HCT116 (cell line): ENCODE measurements at regions not wholly inside any gene's neighbourhood (a gene's known extent, or its start where the extent isn't known, plus 50 kb on each side); places are given as distances from the start of the nearest gene placed in this dataset.

ENCODE experiments used
- ATAC-seq: fragments of 200-7000 bp; cut with Tn5 transposase; 2 replicates; pipeline ENCODE4 v1.9.1; 2020; ENCODE audit warnings: mild to moderate bottlenecking, moderate library complexity
- BruUV-seq: library from RNA; stranded (reverse); fragments of 400-500 nt; replicated peaks from 2 replicates; lab custom pipeline; 2021; lab: Mats Ljungman, UMichigan
- CTCF ChIA-PET: fragments of 300-600 bp; sonication (Branson Sonifier 250); formaldehyde crosslinking; loops from one replicate; lab custom pipeline; 2021; ENCODE audit warnings: antibody characterized with exemption; lab: Charles Lee
- POLR2A ChIA-PET: fragments of 300-600, 350-600 bp; sonication (Branson Sonifier 250); formaldehyde crosslinking; loops from one replicate; lab custom pipeline; 2021; ENCODE audit warnings: antibody characterized with exemption; lab: Charles Lee
- RAD21 ChIA-PET, 2 experiments: fragments of 300-600 bp; sonication (Branson Sonifier 250); formaldehyde crosslinking; loops; one replicate each; lab custom pipeline; 2023; ENCODE audit warnings: low total read pairs in 2 of 2; ENCODE audit not compliant: uncharacterized antibody in 2 of 2, unreplicated experiment in 2 of 2, low non-redundant PET in 1 of 2; lab: Charles Lee
- DNase-seq: peaks from one replicate; pipeline ENCODE4 v3.0.0-alpha.2; 2010; ENCODE audit warnings: low read depth, low spot score
- H2AFZ ChIP-seq: fragments of 200-600 bp; shearing (Covaris generic), sonication (generic); 2 replicates; pipeline ENCODE4 v1.6.1; 2017; ENCODE audit warnings: low read depth, mixed run types, mixed read lengths, antibody characterized with exemption, low read length; ENCODE audit not compliant: poor library complexity, severe bottlenecking
- H3K27ac ChIP-seq: 2 replicates; pipeline ENCODE4 v1.5.1; 2012; ENCODE audit warnings: low read depth, low read length
- H3K27me3 ChIP-seq: fragments of 200-600 bp; sonication (generic); 2 replicates; pipeline ENCODE4 v1.6.1; 2016; ENCODE audit warnings: mixed run types, low read length, mixed read lengths; ENCODE audit not compliant: insufficient read depth
- H3K36me3 ChIP-seq, 2 experiments: fragments of 200-500 bp in 1 of 2; fragments of 200-600 bp in 1 of 2; sonication (Bioruptor generic) in 1 of 2; sonication (generic) in 1 of 2; 2 replicates each; pipeline versions ENCODE4 v1.5.1 to v1.6.1; 2014 to 2016; ENCODE audit warnings: low read length in 2 of 2, inconsistent platforms in 1 of 2, mixed read lengths in 1 of 2, mixed run types in 1 of 2; ENCODE audit not compliant: insufficient read depth in 2 of 2, control insufficient read depth in 1 of 2
- H3K4me1 ChIP-seq, 2 experiments: fragments of 200-600 bp in 1 of 2; sonication (generic) in 1 of 2; 2 replicates each; pipeline versions ENCODE4 v1.5.1 to v1.6.1; 2012 to 2017; ENCODE audit warnings: low read length in 2 of 2, inconsistent platforms in 1 of 2, mild to moderate bottlenecking in 1 of 2, mixed read lengths in 1 of 2, mixed run types in 1 of 2, moderate library complexity in 1 of 2; ENCODE audit not compliant: insufficient read depth in 2 of 2, control insufficient read depth in 1 of 2
- H3K4me2 ChIP-seq: fragments of 200-600 bp; sonication (generic); 2 replicates; pipeline ENCODE4 v1.6.1; 2017; ENCODE audit warnings: mixed run types, low read length, mixed read lengths
- H3K4me3 ChIP-seq, 2 experiments: fragments of 200-600 bp in 1 of 2; sonication (generic) in 1 of 2; replicated peaks in 1 of 2; 2 replicates each; pipeline ENCODE4 v1.5.1; 2011 to 2016; ENCODE audit warnings: low read length in 2 of 2, control low read depth in 1 of 2, low read depth in 1 of 2, mild to moderate bottlenecking in 1 of 2, mixed read lengths in 1 of 2, mixed run types in 1 of 2
- H3K79me2 ChIP-seq: fragments of 200-600 bp; sonication (generic); 2 replicates; pipeline ENCODE4 v1.6.1; 2017; ENCODE audit warnings: mild to moderate bottlenecking, mixed run types, low read length, moderate library complexity, mixed read lengths; ENCODE audit not compliant: insufficient read depth
- H3K9ac ChIP-seq: fragments of 200-600 bp; sonication (generic); 2 replicates; pipeline ENCODE4 v1.6.1; 2016; ENCODE audit warnings: low read length, mixed read lengths
- H3K9me2 ChIP-seq: fragments of 200-600 bp; sonication (generic), shearing (Covaris generic); 2 replicates; pipeline ENCODE4 v1.6.1; 2017; ENCODE audit warnings: mixed run types, mild to moderate bottlenecking, moderate library complexity; ENCODE audit not compliant: insufficient read depth
- H3K9me3 ChIP-seq, 2 experiments: fragments of 200-500 bp in 1 of 2; fragments of 200-600 bp in 1 of 2; sonication (Bioruptor generic) in 1 of 2; sonication (generic) in 1 of 2; 2 replicates each; pipeline ENCODE4 v1.6.1; 2014 to 2017; ENCODE audit warnings: low read length in 2 of 2, mixed read lengths in 2 of 2, inconsistent platforms in 1 of 2, low read depth in 1 of 2, mild to moderate bottlenecking in 1 of 2, mixed run types in 1 of 2, moderate library complexity in 1 of 2; ENCODE audit not compliant: control insufficient read depth in 1 of 2, insufficient read depth in 1 of 2
- H4K20me1 ChIP-seq: fragments of 200-600 bp; sonication (generic), shearing (Covaris generic); 2 replicates; pipeline ENCODE4 v1.6.1; 2017; ENCODE audit warnings: mixed run types, mild to moderate bottlenecking, moderate library complexity; ENCODE audit not compliant: insufficient read depth
- CBX3 ChIP-seq: IDR thresholded peaks from 2 replicates; pipeline ENCODE4 v1.6.1; 2012; ENCODE audit warnings: low read depth
- EGR1 ChIP-seq: IDR thresholded peaks from 2 replicates; pipeline ENCODE4 v1.6.1; 2012; ENCODE audit warnings: low read depth
- EZH2 ChIP-seq: fragments of 200-600 bp; sonication (generic); IDR thresholded peaks from 2 replicates; pipeline ENCODE4 v1.6.1; 2017; ENCODE audit warnings: antibody characterized with exemption, mixed run types
- EZH2phosphoT487 ChIP-seq: fragments of 200-600 bp; IDR thresholded peaks from 2 replicates; pipeline ENCODE4 v1.6.1; 2018; ENCODE audit warnings: antibody characterized with exemption, borderline replicate concordance
- FOSL1 ChIP-seq: IDR thresholded peaks from 2 replicates; pipeline ENCODE4 v1.6.1; 2012; ENCODE audit warnings: low read depth
- REST ChIP-seq: IDR thresholded peaks from 2 replicates; pipeline ENCODE4 v1.6.1; 2012; ENCODE audit warnings: low read depth
- SRF ChIP-seq: IDR thresholded peaks from 2 replicates; pipeline ENCODE4 v1.6.1; 2012; ENCODE audit warnings: low read depth
- ZNF274 ChIP-seq: fragments of 200-500 bp; sonication (Bioruptor generic); IDR thresholded peaks from 2 replicates; pipeline ENCODE4 v1.6.1; 2014; ENCODE audit warnings: mild to moderate bottlenecking, low read depth, low read length, inconsistent platforms
- intact Hi-C: fragments of 100-400 bp; cut with micrococcal nuclease; formaldehyde crosslinking; loops from 2 replicates; pipeline ENCODE4 v1.10.0; 2022

GRCh38 chr2:67216881-67217280 is 180.3 kb upstream of the ETAA1 start:
- no peak overlapping the region for H3K27ac ChIP-seq
- intact Hi-C loops: no loop called here
- no peak for TF ChIP-seq FOSL1
- TF ChIP-seq CBX3: no peak
- no peak for TF ChIP-seq ZNF274
- TF ChIP-seq EGR1: no peak
- no peak overlapping the region for H3K9ac ChIP-seq
- no peaks in the 10 kb centered on the region for H3K27me3 ChIP-seq
- no peaks in the 10 kb centered on the region for H3K79me2 ChIP-seq
- no peak for DNase-seq
- H2AFZ ChIP-seq: no peak overlapping the region
- H4K20me1 ChIP-seq: peaks cover 4% of the 10 kb centered on the region; the same call in 1 of the 2 replicates
- BruUV-seq: no TSS peak
- no peaks in the 10 kb centered on the region for H3K9me2 ChIP-seq
- ChIA-PET CTCF (no interaction called here), RAD21 (no interaction called here), POLR2A (no interaction called here)
- no peaks in the 10 kb centered on the region for H3K4me1 ChIP-seq
- ATAC-seq: no peak
- H3K9me3 ChIP-seq: no peaks in the 10 kb centered on the region
- H3K4me2 ChIP-seq: no peak overlapping the region
- no peaks in the 10 kb centered on the region for H3K36me3 ChIP-seq
- no peak overlapping the region for H3K4me3 ChIP-seq

GRCh38 chr2:67217398-67217797 is 179.7 kb upstream of the ETAA1 start:
- Histone ChIP-seq H3K9ac (no peak overlapping the region), H3K9me2 (no peaks in the 10 kb centered on the region), H4K20me1 (peaks cover 4% of the 10 kb centered on the region; the same call in 1 of the 2 replicates), H3K79me2 (no peaks in the 10 kb centered on the region), H3K36me3 (no peaks in the 10 kb centered on the region), H3K4me3 (no peak overlapping the region), H3K27me3 (no peaks in the 10 kb centered on the region), H3K4me2 (no peak overlapping the region), H3K9me3 (no peaks in the 10 kb centered on the region), H2AFZ (no peak overlapping the region), H3K27ac (no peak overlapping the region), H3K4me1 (no peaks in the 10 kb centered on the region)
- ChIA-PET CTCF (no interaction called here), POLR2A (no interaction called here), RAD21 (no interaction called here)
- ATAC-seq (no peak), DNase-seq (no peak)
- BruUV-seq: no TSS peak
- TF ChIP-seq SRF (no peak), REST (no peak), EZH2 (no peak), EZH2phosphoT487 (no peak)
- intact Hi-C loops: no loop called here
